ENCODE measurements at regions not wholly inside any gene's neighbourhood (a gene's known extent, or its start where the extent isn't known, plus 50 kb on each side); places are given as distances from the start of the nearest gene placed in this dataset.

GRCh38 chr16:7792346-7792745 lies 459.7 kb downstream of the RBFOX1 start (continued):
- no peak for TF ChIP-seq ZNF114 (CRISPR knock-in tag; IDR thresholded peaks at IDR 0.05)

GRCh38 chr16:7791028-7791590 lies 458.5 kb downstream of the RBFOX1 start:
- H3K36me3 ChIP-seq (ENCODE audit: insufficient read depth), result no peaks in the 10 kb centered on the region
- peaks cover 9% of the 10 kb centered on the region; the same call in 2 of the 3 replicates for H3K4me1 Mint-ChIP-seq

More at GRCh38 chr16:7791028-7791590, 458.5 kb downstream of the RBFOX1 start:
- Histone ChIP-seq H3K27me3 (ENCODE audit: insufficient read depth) (no peaks in the 10 kb centered on the region), H2AFZ (no peak overlapping the region), H3K27ac (ENCODE audit: low read depth) (no peak overlapping the region), H3F3A (replicated peaks; ENCODE audit: low read depth) (no peaks in the 10 kb centered on the region), H3K9me2 (ENCODE audit: insufficient read depth) (no peaks in the 10 kb centered on the region), H3K4me2 (no peak overlapping the region), H3K79me2 (replicated peaks; ENCODE audit: insufficient read depth) (no peaks in the 10 kb centered on the region), H3K4me3 (no peak overlapping the region), H3K4me1 (ENCODE audit: insufficient read depth) (no peaks in the 10 kb centered on the region), H4K20me1 (replicated peaks; ENCODE audit: insufficient read depth) (no peaks in the 10 kb centered on the region)
- H3K9me3 Mint-ChIP-seq, result no peaks in the 10 kb centered on the region
- DNase-seq (ENCODE audit: low spot score), result no peak
- H3K36me3 Mint-ChIP-seq (ENCODE audit: low read depth), result no peaks in the 10 kb centered on the region
- H3K27ac Mint-ChIP-seq, result no peak overlapping the region
- ATAC-seq, result no peak
- no peak overlapping the region for H3K4me3 Mint-ChIP-seq
- no peaks in the 10 kb centered on the region for H3K27me3 Mint-ChIP-seq (ENCODE audit: insufficient read depth, low read depth, poor library complexity)
- TF ChIP-seq, protein P1, sequence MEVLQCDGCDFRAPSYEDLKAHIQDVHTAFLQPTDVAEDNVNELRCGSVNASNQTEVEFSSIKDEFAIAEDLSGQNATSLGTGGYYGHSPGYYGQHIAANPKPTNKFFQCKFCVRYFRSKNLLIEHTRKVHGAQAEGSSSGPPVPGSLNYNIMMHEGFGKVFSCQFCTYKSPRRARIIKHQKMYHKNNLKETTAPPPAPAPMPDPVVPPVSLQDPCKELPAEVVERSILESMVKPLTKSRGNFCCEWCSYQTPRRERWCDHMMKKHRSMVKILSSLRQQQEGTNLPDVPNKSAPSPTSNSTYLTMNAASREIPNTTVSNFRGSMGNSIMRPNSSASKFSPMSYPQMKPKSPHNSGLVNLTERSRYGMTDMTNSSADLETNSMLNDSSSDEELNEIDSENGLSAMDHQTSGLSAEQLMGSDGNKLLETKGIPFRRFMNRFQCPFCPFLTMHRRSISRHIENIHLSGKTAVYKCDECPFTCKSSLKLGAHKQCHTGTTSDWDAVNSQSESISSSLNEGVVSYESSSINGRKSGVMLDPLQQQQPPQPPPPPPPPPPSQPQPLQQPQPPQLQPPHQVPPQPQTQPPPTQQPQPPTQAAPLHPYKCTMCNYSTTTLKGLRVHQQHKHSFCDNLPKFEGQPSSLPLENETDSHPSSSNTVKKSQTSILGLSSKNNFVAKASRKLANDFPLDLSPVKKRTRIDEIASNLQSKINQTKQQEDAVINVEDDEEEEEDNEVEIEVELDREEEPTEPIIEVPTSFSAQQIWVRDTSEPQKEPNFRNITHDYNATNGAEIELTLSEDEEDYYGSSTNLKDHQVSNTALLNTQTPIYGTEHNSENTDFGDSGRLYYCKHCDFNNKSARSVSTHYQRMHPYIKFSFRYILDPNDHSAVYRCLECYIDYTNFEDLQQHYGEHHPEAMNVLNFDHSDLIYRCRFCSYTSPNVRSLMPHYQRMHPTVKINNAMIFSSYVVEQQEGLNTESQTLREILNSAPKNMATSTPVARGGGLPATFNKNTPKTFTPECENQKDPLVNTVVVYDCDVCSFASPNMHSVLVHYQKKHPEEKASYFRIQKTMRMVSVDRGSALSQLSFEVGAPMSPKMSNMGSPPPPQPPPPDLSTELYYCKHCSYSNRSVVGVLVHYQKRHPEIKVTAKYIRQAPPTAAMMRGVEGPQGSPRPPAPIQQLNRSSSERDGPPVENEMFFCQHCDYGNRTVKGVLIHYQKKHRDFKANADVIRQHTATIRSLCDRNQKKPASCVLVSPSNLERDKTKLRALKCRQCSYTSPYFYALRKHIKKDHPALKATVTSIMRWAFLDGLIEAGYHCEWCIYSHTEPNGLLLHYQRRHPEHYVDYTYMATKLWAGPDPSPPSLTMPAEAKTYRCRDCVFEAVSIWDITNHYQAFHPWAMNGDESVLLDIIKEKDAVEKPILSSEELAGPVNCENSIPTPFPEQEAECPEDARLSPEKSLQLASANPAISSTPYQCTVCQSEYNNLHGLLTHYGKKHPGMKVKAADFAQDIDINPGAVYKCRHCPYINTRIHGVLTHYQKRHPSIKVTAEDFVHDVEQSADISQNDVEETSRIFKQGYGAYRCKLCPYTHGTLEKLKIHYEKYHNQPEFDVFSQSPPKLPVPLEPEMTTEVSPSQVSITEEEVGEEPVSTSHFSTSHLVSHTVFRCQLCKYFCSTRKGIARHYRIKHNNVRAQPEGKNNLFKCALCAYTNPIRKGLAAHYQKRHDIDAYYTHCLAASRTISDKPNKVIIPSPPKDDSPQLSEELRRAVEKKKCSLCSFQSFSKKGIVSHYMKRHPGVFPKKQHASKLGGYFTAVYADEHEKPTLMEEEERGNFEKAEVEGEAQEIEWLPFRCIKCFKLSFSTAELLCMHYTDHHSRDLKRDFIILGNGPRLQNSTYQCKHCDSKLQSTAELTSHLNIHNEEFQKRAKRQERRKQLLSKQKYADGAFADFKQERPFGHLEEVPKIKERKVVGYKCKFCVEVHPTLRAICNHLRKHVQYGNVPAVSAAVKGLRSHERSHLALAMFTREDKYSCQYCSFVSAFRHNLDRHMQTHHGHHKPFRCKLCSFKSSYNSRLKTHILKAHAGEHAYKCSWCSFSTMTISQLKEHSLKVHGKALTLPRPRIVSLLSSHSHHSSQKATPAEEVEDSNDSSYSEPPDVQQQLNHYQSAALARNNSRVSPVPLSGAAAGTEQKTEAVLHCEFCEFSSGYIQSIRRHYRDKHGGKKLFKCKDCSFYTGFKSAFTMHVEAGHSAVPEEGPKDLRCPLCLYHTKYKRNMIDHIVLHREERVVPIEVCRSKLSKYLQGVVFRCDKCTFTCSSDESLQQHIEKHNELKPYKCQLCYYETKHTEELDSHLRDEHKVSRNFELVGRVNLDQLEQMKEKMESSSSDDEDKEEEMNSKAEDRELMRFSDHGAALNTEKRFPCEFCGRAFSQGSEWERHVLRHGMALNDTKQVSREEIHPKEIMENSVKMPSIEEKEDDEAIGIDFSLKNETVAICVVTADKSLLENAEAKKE (CRISPR knock-in tag; IDR thresholded peaks at IDR 0.05), result no peak
- TF ChIP-seq REST (IDR thresholded peaks at IDR 0.05; ENCODE audit: unreplicated experiment) (no peak), POLR2AphosphoS5 (IDR thresholded peaks at IDR 0.05; ENCODE audit: low read depth) (no peak), EZH2phosphoT487 (IDR thresholded peaks at IDR 0.05; ENCODE audit: unreplicated experiment) (no peak), ZNF114 (CRISPR knock-in tag; IDR thresholded peaks at IDR 0.05) (no peak), STAT1 (IDR thresholded peaks at IDR 0.05; ENCODE audit: unreplicated experiment) (no peak), ZNF331 (CRISPR knock-in tag; IDR thresholded peaks at IDR 0.05; ENCODE audit: low read depth) (no peak), JUNB (IDR thresholded peaks at IDR 0.05; ENCODE audit: unreplicated experiment) (no peak), EZH2 (IDR thresholded peaks at IDR 0.05; ENCODE audit: low read depth, unreplicated experiment) (no peak), CTCF (conservative IDR thresholded peaks at IDR 0.05; ENCODE audit: low read depth in 2 of 2) (no peak), NANOG (IDR thresholded peaks at IDR 0.05; ENCODE audit: borderline replicate concordance) (no peak)
- TF ChIP-seq, protein P2, sequence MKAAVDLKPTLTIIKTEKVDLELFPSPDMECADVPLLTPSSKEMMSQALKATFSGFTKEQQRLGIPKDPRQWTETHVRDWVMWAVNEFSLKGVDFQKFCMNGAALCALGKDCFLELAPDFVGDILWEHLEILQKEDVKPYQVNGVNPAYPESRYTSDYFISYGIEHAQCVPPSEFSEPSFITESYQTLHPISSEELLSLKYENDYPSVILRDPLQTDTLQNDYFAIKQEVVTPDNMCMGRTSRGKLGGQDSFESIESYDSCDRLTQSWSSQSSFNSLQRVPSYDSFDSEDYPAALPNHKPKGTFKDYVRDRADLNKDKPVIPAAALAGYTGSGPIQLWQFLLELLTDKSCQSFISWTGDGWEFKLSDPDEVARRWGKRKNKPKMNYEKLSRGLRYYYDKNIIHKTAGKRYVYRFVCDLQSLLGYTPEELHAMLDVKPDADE (IDR thresholded peaks at IDR 0.05), result no peak

All from GM23338 (cell line).